OCI-M1 (cell line): ENCODE measurements at regions not wholly inside any gene's neighbourhood (a gene's known extent, or its start where the extent isn't known, plus 50 kb on each side); places are given as distances from the start of the nearest gene placed in this dataset.
"Not testable (repeated sequence)": the region's sequence is repeated elsewhere in the genome, so short reads cannot be mapped to it uniquely, and the experiment has no call there.

ENCODE experiments used
- DNase-seq: peaks from one replicate; lab custom pipeline; 2025; lab: John Stamatoyannopoulos, UW

GRCh38 chr18:15315301-15315700, 567.3 kb downstream of the ANKRD30B start:
- DNase-seq: peak; percentile 36

GRCh38 chr18:15318655-15319054, 570.7 kb downstream of the ANKRD30B start:
- not testable (repeated sequence) for DNase-seq

- not testable (repeated sequence) for DNase-seq
These were observed 581.7 kb downstream of the ANKRD30B start for GRCh38 chr18:15329713-15330112.

- DNase-seq: not testable (repeated sequence)
These were observed 582.2 kb downstream of the ANKRD30B start for GRCh38 chr18:15330149-15330548.

- DNase-seq: not testable (repeated sequence)
These were observed 582.6 kb downstream of the ANKRD30B start for GRCh38 chr18:15330600-15330999.

GRCh38 chr18:15375671-15376070, 627.7 kb downstream of the ANKRD30B start:
- DNase-seq: not testable (repeated sequence)

GRCh38 chr18:15407874-15408273, 659.9 kb downstream of the ANKRD30B start:
- not testable (repeated sequence) for DNase-seq
